ENCODE measurements at regions not wholly inside any gene's neighbourhood (a gene's known extent, or its start where the extent isn't known, plus 50 kb on each side); places are given as distances from the start of the nearest gene placed in this dataset.

DNA sequence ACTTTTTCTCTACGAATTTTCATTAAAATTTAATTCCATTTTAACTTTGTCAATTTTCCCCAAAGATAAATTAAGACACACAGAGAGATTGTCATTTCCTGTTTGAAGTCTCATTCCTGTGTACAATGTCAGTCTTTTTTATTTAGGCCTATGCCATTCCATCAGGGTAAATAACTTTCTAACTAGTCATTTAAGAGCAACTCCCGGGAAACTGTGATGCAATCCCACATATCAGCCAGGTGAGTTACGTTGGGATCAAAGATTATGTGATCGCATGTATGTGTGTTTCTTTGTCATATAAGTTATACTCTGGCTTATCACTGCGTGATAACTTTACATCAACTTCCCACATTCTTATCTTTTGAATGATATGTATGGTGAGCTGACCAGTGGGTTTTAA is 86.1 kb upstream of the S1PR1 start:
- TF ChIP-seq, protein P1, sequence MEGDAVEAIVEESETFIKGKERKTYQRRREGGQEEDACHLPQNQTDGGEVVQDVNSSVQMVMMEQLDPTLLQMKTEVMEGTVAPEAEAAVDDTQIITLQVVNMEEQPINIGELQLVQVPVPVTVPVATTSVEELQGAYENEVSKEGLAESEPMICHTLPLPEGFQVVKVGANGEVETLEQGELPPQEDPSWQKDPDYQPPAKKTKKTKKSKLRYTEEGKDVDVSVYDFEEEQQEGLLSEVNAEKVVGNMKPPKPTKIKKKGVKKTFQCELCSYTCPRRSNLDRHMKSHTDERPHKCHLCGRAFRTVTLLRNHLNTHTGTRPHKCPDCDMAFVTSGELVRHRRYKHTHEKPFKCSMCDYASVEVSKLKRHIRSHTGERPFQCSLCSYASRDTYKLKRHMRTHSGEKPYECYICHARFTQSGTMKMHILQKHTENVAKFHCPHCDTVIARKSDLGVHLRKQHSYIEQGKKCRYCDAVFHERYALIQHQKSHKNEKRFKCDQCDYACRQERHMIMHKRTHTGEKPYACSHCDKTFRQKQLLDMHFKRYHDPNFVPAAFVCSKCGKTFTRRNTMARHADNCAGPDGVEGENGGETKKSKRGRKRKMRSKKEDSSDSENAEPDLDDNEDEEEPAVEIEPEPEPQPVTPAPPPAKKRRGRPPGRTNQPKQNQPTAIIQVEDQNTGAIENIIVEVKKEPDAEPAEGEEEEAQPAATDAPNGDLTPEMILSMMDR (conservative IDR thresholded peaks at IDR 0.05): no peak
- no peak for TF ChIP-seq ZFX (IDR thresholded peaks at IDR 0.05)
